ENCODE measurements at regions not wholly inside any gene's neighbourhood (a gene's known extent, or its start where the extent isn't known, plus 50 kb on each side); places are given as distances from the start of the nearest gene placed in this dataset.

- no peak overlapping the region for H3K4me3 ChIP-seq (ENCODE audit: control insufficient read depth, low read depth, low read length)
- no peak for DNase-seq (ENCODE audit: low read depth)
- TF ChIP-seq CTCF (conservative IDR thresholded peaks at IDR 0.05; ENCODE audit: control insufficient read depth, insufficient read depth, low read depth, low read length), result no peak
Measured at GRCh38 chr1:181350131-181350530, 133.2 kb upstream of the CACNA1E start.

GRCh38 chr1:181351740-181352139, 131.6 kb upstream of the CACNA1E start:
- no peak for DNase-seq (ENCODE audit: low read depth)
- H3K4me3 ChIP-seq (ENCODE audit: control insufficient read depth, low read depth, low read length), result no peak overlapping the region
- TF ChIP-seq CTCF (conservative IDR thresholded peaks at IDR 0.05; ENCODE audit: control insufficient read depth, insufficient read depth, low read depth, low read length), result no peak

GRCh38 chr1:181352695-181353094, 130.6 kb upstream of the CACNA1E start:
- no peak overlapping the region for H3K4me3 ChIP-seq (ENCODE audit: control insufficient read depth, low read depth, low read length)
- no peak for DNase-seq (ENCODE audit: low read depth)
- no peak for TF ChIP-seq CTCF (conservative IDR thresholded peaks at IDR 0.05; ENCODE audit: control insufficient read depth, insufficient read depth, low read depth, low read length)

- TF ChIP-seq CTCF (conservative IDR thresholded peaks at IDR 0.05; ENCODE audit: control insufficient read depth, insufficient read depth, low read depth, low read length), result no peak
- no peak for DNase-seq (ENCODE audit: low read depth)
- H3K4me3 ChIP-seq (ENCODE audit: control insufficient read depth, low read depth, low read length), result no peak overlapping the region
Measured at GRCh38 chr1:181353526-181353925, 129.8 kb upstream of the CACNA1E start.

- no peak overlapping the region for H3K4me3 ChIP-seq (ENCODE audit: control insufficient read depth, low read depth, low read length)
- DNase-seq (ENCODE audit: low read depth), result no peak
- no peak for TF ChIP-seq CTCF (conservative IDR thresholded peaks at IDR 0.05; ENCODE audit: control insufficient read depth, insufficient read depth, low read depth, low read length)
Measured at GRCh38 chr1:181354865-181355264, 128.5 kb upstream of the CACNA1E start.

GRCh38 chr1:181356505-181357340, 126.6 kb upstream of the CACNA1E start:
- H3K4me3 ChIP-seq (ENCODE audit: control insufficient read depth, low read depth, low read length), result no peak overlapping the region
- no peak for TF ChIP-seq CTCF (conservative IDR thresholded peaks at IDR 0.05; ENCODE audit: control insufficient read depth, insufficient read depth, low read depth, low read length)
- DNase-seq (ENCODE audit: low read depth), result no peak

Data from fibroblast of mammary gland (primary cell).